Fibroblast of lung (primary cell): ENCODE measurements at regions not wholly inside any gene's neighbourhood (a gene's known extent, or its start where the extent isn't known, plus 50 kb on each side); places are given as distances from the start of the nearest gene placed in this dataset.

Experiments
- DNase-seq, 2 donors: peaks; one replicate each; pipeline versions ENCODE4 v3.0.0 to v3.0.0-alpha.2; 2010; ENCODE audit warnings: low read depth in 2 of 2
- H2AFZ ChIP-seq: 2 replicates; pipeline ENCODE4 v1.5.1; 2012; ENCODE audit warnings: low read length, control low read depth, inconsistent platforms
- H3K27ac ChIP-seq: 2 replicates; pipeline ENCODE4 v1.5.1; 2011; ENCODE audit warnings: low read length, control low read depth; ENCODE audit not compliant: insufficient read depth
- H3K27me3 ChIP-seq: 2 replicates; pipeline ENCODE4 v1.5.1; 2011; ENCODE audit warnings: mild to moderate bottlenecking, low read length; ENCODE audit not compliant: control insufficient read depth, insufficient read depth
- H3K36me3 ChIP-seq: 2 replicates; pipeline ENCODE4 v1.5.1; 2011; ENCODE audit warnings: low read length; ENCODE audit not compliant: control insufficient read depth, insufficient read depth
- H3K4me1 ChIP-seq: 2 replicates; pipeline ENCODE4 v1.5.1; 2011; ENCODE audit warnings: low read length; ENCODE audit not compliant: control insufficient read depth, insufficient read depth; ENCODE audit errors: extremely low read depth
- H3K4me2 ChIP-seq: 2 replicates; pipeline ENCODE4 v1.5.1; 2011; ENCODE audit warnings: low read length, control low read depth; ENCODE audit not compliant: insufficient read depth; ENCODE audit errors: extremely low read depth
- H3K4me3 ChIP-seq, 4 experiments: fragments of 200-600 bp in 1 of 4; sonication (generic) in 1 of 4; replicated peaks in 1 of 4; 2 replicates each; pipeline ENCODE4 v1.5.1; 2011 to 2016; ENCODE audit warnings: low read length in 4 of 4, low read depth in 3 of 4, mild to moderate bottlenecking in 3 of 4, control low read depth in 2 of 4, inconsistent platforms in 1 of 4, mixed read lengths in 1 of 4; ENCODE audit not compliant: insufficient read depth in 1 of 4; ENCODE audit errors: control extremely low read depth in 1 of 4
- H3K79me2 ChIP-seq: 2 replicates; pipeline ENCODE4 v1.5.1; 2012; ENCODE audit warnings: mild to moderate bottlenecking, low read length, inconsistent platforms; ENCODE audit not compliant: control insufficient read depth, insufficient read depth
- H3K9ac ChIP-seq: 2 replicates; pipeline ENCODE4 v1.5.1; 2011; ENCODE audit warnings: mild to moderate bottlenecking, low read length, control low read depth; ENCODE audit not compliant: insufficient read depth
- H3K9me3 ChIP-seq: 2 replicates; pipeline ENCODE4 v1.5.1; 2012; ENCODE audit warnings: low read depth, low read length; ENCODE audit not compliant: control insufficient read depth, insufficient read depth
- H4K20me1 ChIP-seq: 2 replicates; pipeline ENCODE4 v1.5.1; 2011; ENCODE audit warnings: low read length; ENCODE audit not compliant: control insufficient read depth, insufficient read depth; ENCODE audit errors: extremely low read depth
- CTCF ChIP-seq, 2 donors: IDR thresholded peaks in 1 of 2; conservative IDR thresholded peaks in 1 of 2; 1 replicate in 1 of 2; 2 replicates in 1 of 2; pipeline ENCODE4 v1.5.1; 2011 to 2012; ENCODE audit warnings: low read length in 2 of 2, control low read depth in 1 of 2, inconsistent platforms in 1 of 2, low read depth in 1 of 2, mild to moderate bottlenecking in 1 of 2
- EZH2 ChIP-seq: IDR thresholded peaks from 2 replicates; pipeline ENCODE4 v1.5.1; 2012; ENCODE audit warnings: low read length, control low read depth, mild to moderate bottlenecking; ENCODE audit errors: missing control alignments

- TF ChIP-seq CTCF (conservative IDR thresholded peaks at IDR 0.05 in 1 of 2, IDR thresholded peaks at IDR 0.05 in 1 of 2; ENCODE audit: low read depth in 1 of 2, low read length in 2 of 2) (no peak), EZH2 (no peak)
- H3K27ac ChIP-seq = no peak overlapping the region
- no peak overlapping the region for H3K4me3 ChIP-seq
- DNase-seq = no peak
- H3K36me3 ChIP-seq = no peaks in the 10 kb centered on the region
- no peak overlapping the region for H3K4me2 ChIP-seq
- no peak overlapping the region for H3K9ac ChIP-seq
- no peaks in the 10 kb centered on the region for H3K27me3 ChIP-seq
- H4K20me1 ChIP-seq = no peaks in the 10 kb centered on the region
- no peaks in the 10 kb centered on the region for H3K4me1 ChIP-seq
- H2AFZ ChIP-seq = no peak overlapping the region
- no peaks in the 10 kb centered on the region for H3K9me3 ChIP-seq
- H3K79me2 ChIP-seq = no peaks in the 10 kb centered on the region
Observed at GRCh38 chr4:163623787-163624186, 129.3 kb downstream of the TMA16 start.

- H3K4me2 ChIP-seq = no peak overlapping the region
- H3K4me3 ChIP-seq = no peak overlapping the region
- H2AFZ ChIP-seq = no peak overlapping the region
- no peaks in the 10 kb centered on the region for H3K9me3 ChIP-seq
- no peak for TF ChIP-seq EZH2
- no peak for TF ChIP-seq CTCF (conservative IDR thresholded peaks at IDR 0.05 in 1 of 2, IDR thresholded peaks at IDR 0.05 in 1 of 2; ENCODE audit: low read depth in 1 of 2, low read length in 2 of 2)
- no peak for DNase-seq
- H3K36me3 ChIP-seq = no peaks in the 10 kb centered on the region
- no peaks in the 10 kb centered on the region for H3K4me1 ChIP-seq
- no peaks in the 10 kb centered on the region for H3K27me3 ChIP-seq
- no peaks in the 10 kb centered on the region for H4K20me1 ChIP-seq
- no peak overlapping the region for H3K9ac ChIP-seq
- H3K79me2 ChIP-seq = no peaks in the 10 kb centered on the region
- H3K27ac ChIP-seq = no peak overlapping the region
Observed at GRCh38 chr4:163624727-163625126, 130.2 kb downstream of the TMA16 start.

GRCh38 chr4:163631288-163631687, 136.8 kb downstream of the TMA16 start:
- Histone ChIP-seq H3K27ac (no peak overlapping the region), H3K4me2 (no peak overlapping the region), H3K4me3 (no peak overlapping the region), H3K9me3 (no peaks in the 10 kb centered on the region), H3K27me3 (no peaks in the 10 kb centered on the region), H3K4me1 (no peaks in the 10 kb centered on the region), H3K9ac (no peak overlapping the region), H4K20me1 (no peaks in the 10 kb centered on the region), H2AFZ (no peak overlapping the region), H3K79me2 (no peaks in the 10 kb centered on the region), H3K36me3 (no peaks in the 10 kb centered on the region)
- no peak for TF ChIP-seq EZH2
- TF ChIP-seq CTCF (conservative IDR thresholded peaks at IDR 0.05 in 1 of 2, IDR thresholded peaks at IDR 0.05 in 1 of 2; ENCODE audit: low read depth in 1 of 2, low read length in 2 of 2) = no peak
- no peak for DNase-seq
